BJ (cell line): ENCODE measurements at regions not wholly inside any gene's neighbourhood (a gene's known extent, or its start where the extent isn't known, plus 50 kb on each side); places are given as distances from the start of the nearest gene placed in this dataset.

Experiments
- CTCF ChIA-PET: fragments of 350-600 bp; formaldehyde crosslinking; extraction: SDS; loops from one replicate; lab custom pipeline; 2021; ENCODE audit warnings: antibody characterized with exemption, inconsistent platforms; lab: Yijun Ruan, JAX
- POLR2A ChIA-PET: fragments of 300-600 bp; sonication (Branson Sonifier 250); formaldehyde crosslinking; extraction: SDS; loops from one replicate; lab custom pipeline; 2021; ENCODE audit warnings: antibody characterized with exemption; lab: Charles Lee
- DNase-seq: peaks from one replicate; pipeline ENCODE4 v3.0.0-alpha.2; 2011; ENCODE audit warnings: low read depth
- H3K27me3 ChIP-seq: 2 replicates; pipeline ENCODE4 v1.6.0; 2011; ENCODE audit warnings: low read length; ENCODE audit not compliant: control insufficient read depth, insufficient read depth
- H3K36me3 ChIP-seq: 2 replicates; pipeline ENCODE4 v1.5.1; 2011; ENCODE audit warnings: low read length; ENCODE audit not compliant: control insufficient read depth, insufficient read depth
- H3K4me3 ChIP-seq: 2 replicates; pipeline ENCODE4 v1.5.1; 2011; ENCODE audit warnings: low read depth, mild to moderate bottlenecking, control low read depth, low read length
- TF ChIP-seq, protein P1 (sequence below): IDR thresholded peaks from 2 replicates; pipeline ENCODE4 v1.5.1; 2011; ENCODE audit warnings: low read depth, mild to moderate bottlenecking, control low read depth, inconsistent platforms, low read length, moderate library complexity; ENCODE audit not compliant: insufficient read depth

DNA sequence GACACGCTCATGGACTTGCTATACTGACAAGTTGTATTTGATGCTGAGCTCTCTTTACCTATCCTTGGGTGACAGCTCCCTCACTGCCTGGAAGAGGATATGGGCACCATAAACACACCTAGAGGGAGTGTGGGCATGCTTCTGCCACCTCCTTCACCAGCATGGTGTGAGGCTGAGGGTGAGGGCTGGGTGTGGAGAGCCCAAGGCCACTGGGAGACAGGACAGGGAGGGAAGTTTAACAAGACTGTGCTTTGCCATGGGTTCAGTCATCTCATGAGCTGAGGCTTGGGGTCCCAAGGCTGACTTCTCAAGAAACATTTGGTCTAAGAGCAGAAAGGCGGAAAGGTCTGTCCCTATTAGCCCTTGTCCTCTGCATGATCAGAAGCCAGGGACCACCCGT, 93.6 kb upstream of the ANKRD55 start:
- CTCF ChIA-PET = interaction anchor here (1.0 kb wide), 1 partner anchor 56 kb away, joined by 3 read pairs; no protein-coding TSS in a partner anchor
- Histone ChIP-seq H3K4me3 (no peak overlapping the region), H3K27me3 (no peaks in the 10 kb centered on the region), H3K36me3 (no peaks in the 10 kb centered on the region)
- DNase-seq = no peak
- TF ChIP-seq, protein P1, sequence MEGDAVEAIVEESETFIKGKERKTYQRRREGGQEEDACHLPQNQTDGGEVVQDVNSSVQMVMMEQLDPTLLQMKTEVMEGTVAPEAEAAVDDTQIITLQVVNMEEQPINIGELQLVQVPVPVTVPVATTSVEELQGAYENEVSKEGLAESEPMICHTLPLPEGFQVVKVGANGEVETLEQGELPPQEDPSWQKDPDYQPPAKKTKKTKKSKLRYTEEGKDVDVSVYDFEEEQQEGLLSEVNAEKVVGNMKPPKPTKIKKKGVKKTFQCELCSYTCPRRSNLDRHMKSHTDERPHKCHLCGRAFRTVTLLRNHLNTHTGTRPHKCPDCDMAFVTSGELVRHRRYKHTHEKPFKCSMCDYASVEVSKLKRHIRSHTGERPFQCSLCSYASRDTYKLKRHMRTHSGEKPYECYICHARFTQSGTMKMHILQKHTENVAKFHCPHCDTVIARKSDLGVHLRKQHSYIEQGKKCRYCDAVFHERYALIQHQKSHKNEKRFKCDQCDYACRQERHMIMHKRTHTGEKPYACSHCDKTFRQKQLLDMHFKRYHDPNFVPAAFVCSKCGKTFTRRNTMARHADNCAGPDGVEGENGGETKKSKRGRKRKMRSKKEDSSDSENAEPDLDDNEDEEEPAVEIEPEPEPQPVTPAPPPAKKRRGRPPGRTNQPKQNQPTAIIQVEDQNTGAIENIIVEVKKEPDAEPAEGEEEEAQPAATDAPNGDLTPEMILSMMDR = no peak
- POLR2A ChIA-PET = no interaction called here

DNA sequence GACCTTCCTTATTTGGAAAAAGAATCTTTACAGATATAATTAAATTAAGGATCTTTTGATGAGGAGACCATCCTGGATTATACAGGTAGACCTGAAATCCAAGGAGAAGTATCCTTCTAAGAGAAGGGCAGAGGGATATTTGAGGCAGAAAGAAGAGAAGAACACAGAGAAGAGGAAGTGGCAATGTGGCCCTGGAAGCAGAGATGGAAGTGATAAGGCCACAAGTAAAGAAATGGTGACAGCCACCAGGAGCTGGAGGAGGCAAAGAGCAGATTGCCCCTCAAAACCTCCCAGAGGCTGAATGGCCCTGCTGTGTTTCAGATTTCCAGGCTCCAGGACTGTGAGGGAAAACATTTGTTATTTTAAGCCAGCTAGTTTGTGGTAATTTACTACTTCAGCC, 93.0 kb upstream of the ANKRD55 start:
- POLR2A ChIA-PET = no interaction called here
- CTCF ChIA-PET = interaction anchor here (1.0 kb wide), 1 partner anchor 56 kb away, joined by 3 read pairs; no protein-coding TSS in a partner anchor
- no peak overlapping the region for H3K4me3 ChIP-seq
- H3K36me3 ChIP-seq = no peaks in the 10 kb centered on the region
- no peaks in the 10 kb centered on the region for H3K27me3 ChIP-seq
- no peak for DNase-seq
- TF ChIP-seq, protein P1 = no peak

DNA sequence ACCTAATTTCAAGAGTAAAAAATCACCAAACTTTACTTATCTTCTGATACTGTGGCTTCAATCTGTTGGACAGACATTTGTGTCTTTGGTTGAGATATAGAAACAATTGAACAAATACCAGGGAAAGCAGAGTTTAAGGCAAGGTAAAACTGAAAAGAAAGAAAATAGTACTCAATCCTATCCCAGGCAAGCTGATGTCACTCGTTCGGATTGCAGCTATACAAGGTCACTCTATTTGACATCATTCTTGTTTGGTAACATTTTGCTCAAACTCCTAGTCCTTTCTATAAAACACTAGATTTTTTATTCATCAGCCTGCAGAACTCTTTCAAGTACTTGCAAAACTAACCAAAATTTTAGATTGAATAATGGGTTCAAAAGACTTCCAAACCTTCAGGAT, 91.9 kb upstream of the ANKRD55 start:
- TF ChIP-seq, protein P1 = no peak
- POLR2A ChIA-PET = no interaction called here
- DNase-seq = no peak
- H3K27me3 ChIP-seq = no peaks in the 10 kb centered on the region
- CTCF ChIA-PET = interaction anchor here (0.6 to 1.5 kb wide), 2 partner anchors 12 to 236 kb away, joined by 3 read pairs; no protein-coding TSS in a partner anchor
- no peaks in the 10 kb centered on the region for H3K36me3 ChIP-seq
- H3K4me3 ChIP-seq = no peak overlapping the region

DNA sequence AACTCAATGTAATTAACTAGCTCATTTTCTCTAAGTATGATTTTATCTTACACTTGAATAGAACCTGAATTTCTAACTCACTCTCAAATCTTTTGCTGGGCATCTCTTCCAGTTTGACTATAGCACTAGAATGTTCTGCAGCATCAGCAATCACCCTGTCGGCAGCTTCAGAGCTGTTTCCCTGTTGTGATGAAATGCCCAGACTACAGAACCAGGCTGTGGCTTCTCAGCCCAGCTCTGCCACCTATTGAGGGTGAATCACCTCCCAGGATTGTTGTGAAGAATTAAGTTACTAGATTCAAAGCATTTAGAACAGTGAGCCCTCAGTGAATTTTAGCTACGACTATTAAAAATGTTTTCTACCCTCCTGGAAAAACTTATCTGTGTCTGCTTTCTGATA, 90.4 kb upstream of the ANKRD55 start:
- Histone ChIP-seq H3K36me3 (no peaks in the 10 kb centered on the region), H3K4me3 (no peak overlapping the region), H3K27me3 (no peaks in the 10 kb centered on the region)
- ChIA-PET POLR2A (interaction anchor here (0.5 to 0.6 kb wide), 2 partner anchors 10 to 524 kb away, joined by 3 read pairs; no protein-coding TSS in a partner anchor), CTCF (no interaction called here)
- DNase-seq = no peak
- TF ChIP-seq, protein P1 = no peak

DNA sequence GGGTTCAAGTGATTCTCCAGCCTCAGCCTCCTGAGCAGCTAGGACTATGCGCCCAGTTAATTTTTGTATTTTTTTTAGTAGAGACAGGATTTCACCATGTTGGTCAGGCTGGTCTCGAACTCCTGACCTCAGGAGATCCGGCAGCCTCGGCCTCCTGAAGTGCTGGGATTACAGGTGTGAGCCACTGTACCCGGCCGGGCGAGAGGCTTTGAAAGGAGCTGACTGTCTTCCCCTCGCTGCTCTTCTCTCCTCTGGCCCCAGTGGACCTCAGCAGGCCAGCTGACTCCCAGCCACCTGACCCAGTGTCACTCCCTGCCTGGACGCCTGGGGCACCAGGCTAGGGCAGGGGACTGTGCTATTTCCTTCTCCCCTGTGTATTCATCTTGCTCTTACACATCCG, 89.5 kb upstream of the ANKRD55 start:
- no peak overlapping the region for H3K4me3 ChIP-seq
- H3K27me3 ChIP-seq = no peaks in the 10 kb centered on the region
- ChIA-PET CTCF (no interaction called here), POLR2A (no interaction called here)
- TF ChIP-seq, protein P1 = no peak
- H3K36me3 ChIP-seq = no peaks in the 10 kb centered on the region
- DNase-seq = no peak
